Kidney tubule cell (primary cell): ENCODE measurements at regions not wholly inside any gene's neighbourhood (a gene's known extent, or its start where the extent isn't known, plus 50 kb on each side); places are given as distances from the start of the nearest gene placed in this dataset.
"Not testable (repeated sequence)": the region's sequence is repeated elsewhere in the genome, so short reads cannot be mapped to it uniquely, and the experiment has no call there.

Source experiments
- DNase-seq: peaks from one replicate; pipeline ENCODE4 v3.0.0-alpha.2; 2018; ENCODE audit warnings: low spot score

- no peak for DNase-seq
Measured at GRCh38 chr17:70597774-70598173, 428.4 kb downstream of the KCNJ2 start.

- DNase-seq = no peak
Measured at GRCh38 chr17:70599198-70599597, 429.9 kb downstream of the KCNJ2 start.

GRCh38 chr17:70599945-70600344 lies 430.6 kb downstream of the KCNJ2 start:
- not testable (repeated sequence) for DNase-seq

- DNase-seq = no peak
Measured at GRCh38 chr17:70603226-70603625, 433.9 kb downstream of the KCNJ2 start.

- DNase-seq = no peak
Measured at GRCh38 chr17:70604854-70605253, 435.5 kb downstream of the KCNJ2 start.

GRCh38 chr17:70606086-70606485 lies 436.8 kb downstream of the KCNJ2 start:
- DNase-seq = no peak

- DNase-seq = peak; percentile 27
Measured at GRCh38 chr17:70608193-70608592, 438.9 kb downstream of the KCNJ2 start.

GRCh38 chr17:70608957-70609356 lies 439.6 kb downstream of the KCNJ2 start:
- DNase-seq = no peak

GRCh38 chr17:70609566-70609965 lies 440.2 kb downstream of the KCNJ2 start:
- DNase-seq = no peak

- DNase-seq = no peak
Measured at GRCh38 chr17:70610161-70610560, 440.8 kb downstream of the KCNJ2 start.

GRCh38 chr17:70613681-70614080 lies 444.3 kb downstream of the KCNJ2 start:
- no peak for DNase-seq

GRCh38 chr17:70615831-70616230 lies 446.5 kb downstream of the KCNJ2 start:
- DNase-seq = no peak

GRCh38 chr17:70618641-70619040 lies 449.3 kb downstream of the KCNJ2 start:
- no peak for DNase-seq

- DNase-seq = no peak
Measured at GRCh38 chr17:70621566-70621965, 452.2 kb downstream of the KCNJ2 start.

GRCh38 chr17:70622368-70623260 lies 453.3 kb downstream of the KCNJ2 start:
- peak; percentile 44 for DNase-seq

GRCh38 chr17:70624211-70624610 lies 454.9 kb downstream of the KCNJ2 start:
- no peak for DNase-seq

- DNase-seq = no peak
Measured at GRCh38 chr17:70629902-70630301, 460.6 kb downstream of the KCNJ2 start.

- DNase-seq = peak; percentile 45
Measured at GRCh38 chr17:70636517-70637133, 467.3 kb downstream of the KCNJ2 start.

GRCh38 chr17:70642059-70642458 lies 472.7 kb downstream of the KCNJ2 start:
- DNase-seq = no peak

- DNase-seq = no peak
Measured at GRCh38 chr17:70644096-70644495, 474.8 kb downstream of the KCNJ2 start.

- DNase-seq = no peak
Measured at GRCh38 chr17:70646673-70647072, 477.3 kb downstream of the KCNJ2 start.

- DNase-seq = no peak
Measured at GRCh38 chr17:70648166-70648565, 478.8 kb downstream of the KCNJ2 start.

GRCh38 chr17:70653850-70654249 lies 484.5 kb downstream of the KCNJ2 start:
- no peak for DNase-seq

- DNase-seq = no peak
Measured at GRCh38 chr17:70654706-70655105, 485.4 kb downstream of the KCNJ2 start.
